ENCODE measurements at regions not wholly inside any gene's neighbourhood (a gene's known extent, or its start where the extent isn't known, plus 50 kb on each side); places are given as distances from the start of the nearest gene placed in this dataset.
A peak's percentile ranks its signal among the peaks of the same experiment; 100 is the strongest.
"Not testable (repeated sequence)": the region's sequence is repeated elsewhere in the genome, so short reads cannot be mapped to it uniquely, and the experiment has no call there.

- no peak for DNase-seq
These were observed 117.8 kb upstream of the GMDS start for GRCh38 chr6:2363211-2363610.

- no peak for DNase-seq
These were observed 115.8 kb upstream of the GMDS start for GRCh38 chr6:2361195-2361594.

- no peak for DNase-seq
These were observed 115.3 kb upstream of the GMDS start for GRCh38 chr6:2360716-2361115.

GRCh38 chr6:2360126-2360525 is 114.7 kb upstream of the GMDS start:
- no peak for DNase-seq

GRCh38 chr6:2355150-2355549 is 109.7 kb upstream of the GMDS start:
- no peak for DNase-seq

- DNase-seq: no peak
These were observed 108.7 kb upstream of the GMDS start for GRCh38 chr6:2354138-2354491.

GRCh38 chr6:2353412-2354137 is 108.2 kb upstream of the GMDS start:
- peak; percentile 87 for DNase-seq

GRCh38 chr6:2351807-2352431 is 106.5 kb upstream of the GMDS start:
- DNase-seq: peak; percentile 21

- no peak for DNase-seq
These were observed 105.7 kb upstream of the GMDS start for GRCh38 chr6:2351090-2351489.

GRCh38 chr6:2346078-2346477 is 100.7 kb upstream of the GMDS start:
- no peak for DNase-seq

GRCh38 chr6:2344319-2344905 is 99.0 kb upstream of the GMDS start:
- DNase-seq: no peak

- no peak for DNase-seq
These were observed 82.2 kb upstream of the GMDS start for GRCh38 chr6:2327591-2327990.

GRCh38 chr6:2324166-2324953 is 79.0 kb upstream of the GMDS start:
- no peak for DNase-seq

- DNase-seq: not testable (repeated sequence)
These were observed 72.1 kb upstream of the GMDS start for GRCh38 chr6:2317498-2317897.

- no peak for DNase-seq
These were observed 69.2 kb upstream of the GMDS start for GRCh38 chr6:2314641-2315040.

- DNase-seq: no peak
These were observed 64.6 kb upstream of the GMDS start for GRCh38 chr6:2310042-2310441.

GRCh38 chr6:2309122-2309521 is 63.7 kb upstream of the GMDS start:
- DNase-seq: no peak

- no peak for DNase-seq
These were observed 62.4 kb upstream of the GMDS start for GRCh38 chr6:2307799-2308198.

GRCh38 chr6:2305951-2306350 is 60.5 kb upstream of the GMDS start:
- no peak for DNase-seq

GRCh38 chr6:2302482-2302881 is 57.1 kb upstream of the GMDS start:
- DNase-seq: not testable (repeated sequence)

GRCh38 chr6:2296781-2297180 is 51.4 kb upstream of the GMDS start:
- DNase-seq: no peak
